NOMO-1 treated with dmso at 0.1 percent for 144 hours (cell line): ENCODE measurements at regions not wholly inside any gene's neighbourhood (a gene's known extent, or its start where the extent isn't known, plus 50 kb on each side); places are given as distances from the start of the nearest gene placed in this dataset.

Experiments used
- DNase-seq: peaks from one replicate; lab custom pipeline; 2025; ENCODE audit not compliant: unreplicated experiment; lab: John Stamatoyannopoulos, UW

DNA sequence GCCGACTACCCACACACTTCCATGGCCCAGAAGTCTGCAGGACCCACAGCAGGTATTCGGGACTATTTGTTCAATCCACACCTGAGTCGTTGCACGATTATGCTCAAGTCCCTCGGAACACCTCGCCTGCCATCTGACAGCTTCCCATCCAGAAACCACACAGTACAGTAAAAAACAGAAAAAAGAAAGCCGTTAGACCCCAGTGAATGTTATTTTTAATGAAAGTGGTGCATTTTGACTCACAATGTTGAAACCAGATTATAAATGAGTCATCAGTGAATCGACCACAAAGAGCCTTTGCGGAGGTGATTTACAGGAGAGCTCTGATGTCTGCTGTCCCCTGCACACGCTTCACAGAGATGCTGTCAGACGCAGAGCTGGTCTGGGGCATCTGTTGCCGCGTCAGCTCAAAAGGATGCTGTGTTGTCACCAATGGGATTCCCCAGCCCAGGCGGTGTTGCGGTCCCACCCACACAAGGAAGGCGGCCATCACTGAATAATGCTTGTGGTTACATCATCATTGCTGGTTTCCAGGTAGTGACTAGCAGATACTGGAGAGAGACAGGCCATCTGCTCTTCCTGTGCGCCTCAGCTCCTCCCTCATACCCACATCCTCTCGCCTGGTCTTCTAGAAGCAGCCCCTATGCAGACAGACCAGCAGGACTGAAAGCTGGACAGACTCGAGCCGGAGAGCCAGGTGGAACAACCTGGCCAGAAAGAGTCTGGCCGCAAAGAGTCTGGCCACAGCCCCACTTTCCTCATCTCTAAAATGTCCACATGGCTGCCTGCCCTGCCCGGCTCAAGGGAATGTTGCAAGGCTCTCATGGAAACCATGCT is 116.8 kb downstream of the TOMM20 start:
- DNase-seq: peak; percentile 97

DNA sequence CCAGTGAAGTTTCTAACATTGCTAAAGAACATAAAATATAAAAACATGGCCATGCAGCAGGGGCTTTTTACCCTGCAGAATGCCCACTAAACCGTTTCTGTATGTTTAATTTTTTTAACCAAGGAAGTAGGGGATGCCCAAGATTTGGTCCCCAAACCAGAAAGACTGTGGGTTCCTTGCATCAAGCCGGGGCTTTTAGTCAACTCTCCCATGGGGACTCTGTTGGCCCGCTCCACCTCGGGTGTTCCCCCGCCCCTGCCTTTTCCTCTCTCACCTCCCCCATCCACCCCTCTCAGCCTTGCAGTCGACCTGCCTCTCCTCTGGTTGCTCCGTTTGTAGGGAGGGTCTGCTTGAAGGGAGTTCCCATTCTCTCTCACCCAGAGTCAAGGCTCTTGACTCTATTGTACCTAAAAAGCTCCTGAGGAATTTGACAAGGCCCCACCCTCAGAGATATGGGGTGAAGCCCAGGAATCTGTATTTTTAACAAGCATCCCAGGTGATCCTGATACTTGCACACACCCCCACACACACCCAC is 117.5 kb downstream of the TOMM20 start:
- DNase-seq: no peak

DNA sequence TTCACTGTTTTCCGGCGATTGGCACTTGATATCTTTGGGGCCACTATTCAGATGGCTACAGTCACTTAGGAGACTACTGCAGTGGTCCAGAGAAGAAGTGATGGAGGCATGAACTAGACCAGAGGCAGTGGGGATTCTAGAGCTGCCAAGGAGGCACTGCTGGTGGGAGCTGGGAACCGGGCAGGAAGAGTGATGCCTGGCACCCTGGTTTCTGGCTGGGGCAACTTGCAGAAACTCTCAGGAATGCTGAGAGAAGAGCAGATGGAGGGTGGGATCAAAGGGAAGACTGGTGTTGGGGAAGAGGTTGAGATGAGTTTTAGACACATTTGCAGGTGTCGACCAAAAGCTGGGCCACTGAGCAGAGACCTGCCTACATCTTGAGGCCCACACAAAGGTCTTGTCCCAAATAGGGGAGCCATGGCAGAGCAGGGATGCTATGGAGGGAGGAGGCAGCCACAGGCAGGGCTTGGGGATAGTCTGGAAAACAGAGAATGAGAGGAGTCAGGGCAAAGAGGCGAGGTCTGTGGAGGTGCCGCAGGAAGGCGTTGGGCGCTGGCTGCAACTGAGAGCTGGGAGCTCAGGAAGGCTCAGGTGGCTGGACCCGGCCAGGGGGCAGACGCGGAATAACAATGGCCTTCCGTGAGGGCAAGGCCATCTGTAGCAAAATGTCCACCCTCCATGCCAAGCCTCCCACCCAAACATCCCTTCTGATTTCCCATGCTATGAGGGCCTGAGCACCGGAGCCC is 118.9 kb downstream of the TOMM20 start:
- DNase-seq: no peak

GRCh38 chr1:235009074-235009473 is 119.6 kb downstream of the TOMM20 start:
- DNase-seq: no peak

DNA sequence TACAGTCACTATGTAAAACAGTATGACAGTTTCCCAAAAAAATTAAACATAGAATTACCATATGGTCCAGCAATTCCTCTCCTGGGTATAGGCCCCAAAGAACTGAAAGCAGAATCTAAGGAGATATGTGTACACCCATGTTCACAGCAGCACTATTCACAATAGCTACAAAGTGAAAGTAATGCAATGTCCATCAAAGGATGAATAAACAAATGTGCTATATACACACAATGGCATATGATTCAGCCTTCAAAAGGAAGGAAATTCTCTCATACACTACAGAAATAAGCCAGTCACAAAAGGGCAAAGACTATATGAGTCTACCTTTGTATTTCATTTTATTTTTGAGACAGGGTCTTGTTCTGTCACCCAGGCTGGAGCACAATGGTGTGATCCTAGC is 120.4 kb downstream of the TOMM20 start:
- DNase-seq: no peak

DNA sequence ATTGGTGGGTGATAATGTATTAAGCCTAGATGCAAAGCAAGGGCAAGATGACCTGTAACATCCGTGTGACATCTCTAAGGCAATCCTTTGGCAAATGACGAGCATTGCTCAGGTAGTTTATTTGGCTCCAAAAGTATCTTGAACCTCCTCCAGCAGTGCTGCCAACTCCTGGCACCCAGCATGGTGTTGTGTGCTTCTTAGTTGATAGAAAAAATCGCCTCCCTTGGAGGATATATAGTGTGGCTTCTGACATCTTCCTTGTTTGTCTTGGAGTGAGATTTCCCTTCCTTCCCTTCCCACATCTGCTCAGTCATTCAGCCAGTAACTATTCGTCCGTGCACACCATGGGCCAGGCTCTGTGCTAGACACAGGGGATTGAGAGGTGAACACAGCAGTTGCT is 121.8 kb downstream of the TOMM20 start:
- DNase-seq: no peak

DNA sequence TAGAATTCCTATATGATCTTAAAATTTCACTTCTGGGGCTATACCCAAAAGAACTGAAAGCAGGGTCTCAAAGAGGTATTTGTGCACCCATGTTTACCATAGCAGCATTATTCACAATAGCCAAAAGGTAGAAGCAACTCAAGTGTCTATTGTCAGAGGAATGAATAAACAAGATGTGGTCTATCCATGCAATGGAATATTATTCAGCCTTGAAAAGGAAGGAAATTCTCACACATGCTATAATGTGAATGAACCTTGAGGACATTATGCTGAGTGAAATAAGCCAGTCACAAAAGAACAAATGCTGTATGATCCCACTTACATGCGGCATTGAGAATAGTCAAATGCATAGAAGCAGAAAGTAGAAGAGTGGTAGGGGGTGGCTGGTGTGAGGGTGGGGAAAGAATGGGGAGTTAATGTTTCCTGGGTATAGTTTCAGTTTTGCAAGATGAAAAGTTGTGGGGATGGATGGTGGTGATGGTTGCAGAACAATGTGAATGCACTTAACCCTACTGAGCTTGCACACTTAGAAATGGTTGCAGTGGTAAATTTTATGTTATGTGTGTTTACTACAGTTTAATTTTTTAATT is 122.4 kb downstream of the TOMM20 start:
- no peak for DNase-seq

- no peak for DNase-seq
Observed at GRCh38 chr1:235004840-235005391, 123.7 kb downstream of the TOMM20 start.

- DNase-seq: no peak
Observed at GRCh38 chr1:235004276-235004675, 124.4 kb downstream of the TOMM20 start.

GRCh38 chr1:235002706-235003300 is 125.8 kb downstream of the TOMM20 start:
- DNase-seq: no peak

- no peak for DNase-seq
Observed at GRCh38 chr1:234999513-234999940, 129.1 kb downstream of the TOMM20 start.

DNA sequence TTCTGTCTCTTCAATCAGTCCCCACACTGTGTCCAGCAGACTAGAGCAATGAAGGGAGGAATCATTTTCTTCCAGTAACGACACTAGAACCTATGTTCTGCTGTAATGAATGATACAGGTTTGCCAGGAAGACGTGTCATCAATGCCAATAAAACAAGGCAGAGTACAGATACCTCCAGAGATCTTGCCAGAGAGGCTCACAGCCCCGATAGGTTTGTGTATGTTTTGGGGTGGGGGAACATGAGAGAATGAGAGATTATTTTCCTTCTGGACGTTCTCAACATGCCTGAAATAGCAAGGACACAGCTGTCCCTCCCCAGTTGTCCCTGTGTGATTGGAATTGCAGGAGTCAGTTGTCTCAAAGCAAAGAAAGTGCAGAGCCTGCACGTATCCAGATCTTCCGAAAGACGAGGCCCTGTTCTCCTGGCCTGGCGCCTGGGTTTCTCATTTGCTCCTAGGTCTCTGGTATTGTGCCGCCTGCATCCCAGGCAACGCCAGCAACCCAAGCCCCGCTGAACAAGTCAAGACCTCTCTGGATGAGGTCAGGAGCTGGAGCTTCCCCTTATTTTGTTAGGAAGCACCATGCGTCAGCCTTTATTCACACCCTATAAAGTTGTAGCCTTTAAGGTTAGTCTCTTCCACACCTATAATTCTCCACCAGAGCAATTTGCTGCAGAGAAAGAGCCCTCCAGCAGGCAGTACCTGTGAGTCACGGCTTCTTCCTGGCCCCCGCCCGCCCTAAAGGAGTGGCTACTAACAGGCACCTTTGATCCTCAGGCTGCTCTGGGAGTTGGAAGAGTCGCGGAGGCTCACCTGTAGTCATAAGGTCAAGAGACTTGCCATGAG is 130.5 kb downstream of the TOMM20 start:
- DNase-seq: no peak

- DNase-seq: no peak
Observed at GRCh38 chr1:234997201-234997895, 131.3 kb downstream of the TOMM20 start.

- no peak for DNase-seq
Observed at GRCh38 chr1:234996245-234996757, 132.3 kb downstream of the TOMM20 start.

GRCh38 chr1:234994436-234995295 is 134.0 kb downstream of the TOMM20 start:
- no peak for DNase-seq

DNA sequence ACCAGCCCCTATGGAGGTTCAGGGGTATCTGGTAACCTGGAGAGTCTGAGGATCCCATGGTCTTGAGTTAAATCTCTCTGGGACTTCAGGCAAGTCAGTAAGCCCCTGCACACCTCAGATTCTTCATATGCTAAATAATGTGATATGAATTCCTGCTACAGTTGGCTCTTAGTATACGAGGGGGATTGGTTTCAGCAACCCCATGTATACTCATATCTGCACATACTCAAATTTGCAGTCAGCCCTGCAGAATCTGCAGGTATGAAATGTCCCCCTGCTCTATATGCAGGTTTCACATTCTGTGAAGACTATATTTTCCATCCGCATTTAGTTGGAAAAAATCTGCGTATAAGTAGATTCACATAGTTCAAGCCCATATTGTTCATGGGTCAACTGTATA is 136.6 kb downstream of the TOMM20 start:
- no peak for DNase-seq

DNA sequence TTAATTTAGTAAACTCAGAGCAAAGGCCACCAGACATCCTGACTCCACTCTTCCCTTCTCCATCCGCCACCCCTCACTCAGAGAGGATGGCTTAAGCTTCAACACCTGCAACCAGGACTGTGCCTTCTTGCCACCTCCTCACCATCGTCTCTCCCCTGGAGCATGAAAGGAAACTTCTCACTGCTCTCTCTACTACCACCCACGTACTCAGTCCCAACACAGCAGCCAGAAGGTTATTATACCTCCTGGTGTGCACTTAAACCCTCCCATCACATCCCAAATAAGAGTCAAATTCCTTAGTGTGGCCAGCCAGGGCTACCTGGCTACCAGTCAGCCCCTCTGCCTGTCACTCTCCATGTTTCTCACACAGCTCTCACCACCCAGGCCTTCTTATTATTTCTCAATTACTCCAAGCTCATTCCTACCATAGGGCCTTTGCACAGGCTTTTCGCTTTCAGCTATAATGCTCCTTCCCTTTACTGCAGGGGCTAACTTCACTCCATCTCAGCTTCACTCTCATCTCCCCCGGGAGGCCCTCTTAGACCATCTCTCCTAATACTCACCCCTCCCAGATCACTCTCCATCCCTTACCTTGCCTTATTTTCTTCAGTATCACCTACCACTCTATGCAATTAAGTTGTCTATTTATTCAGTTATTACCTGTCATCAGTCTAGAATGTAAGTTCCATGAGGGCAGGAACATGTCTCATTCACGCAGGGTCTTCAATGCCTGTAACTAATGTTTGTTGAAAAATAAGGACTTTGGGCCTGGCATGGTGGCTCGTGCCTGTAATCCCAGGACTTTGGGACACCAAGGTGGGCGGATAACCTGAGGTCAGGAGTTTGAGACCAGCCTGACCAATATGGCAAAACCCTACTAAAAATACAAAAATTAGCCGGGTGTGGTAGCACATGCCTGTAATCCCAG is 137.5 kb downstream of the TOMM20 start:
- DNase-seq: no peak
